Endothelial cell (in vitro differentiated cells): ENCODE measurements at regions not wholly inside any gene's neighbourhood (a gene's known extent, or its start where the extent isn't known, plus 50 kb on each side); places are given as distances from the start of the nearest gene placed in this dataset.

ENCODE experiments used
- DNase-seq: peaks from one replicate; pipeline ENCODE4 v3.0.0; 2021; ENCODE audit warnings: low spot score
- H3K27ac Mint-ChIP-seq: one replicate; pipeline ENCODE4 v1.8.0; 2021; ENCODE audit warnings: mixed read lengths, inconsistent platforms; ENCODE audit not compliant: unreplicated experiment
- H3K27me3 Mint-ChIP-seq: one replicate; pipeline ENCODE4 v1.8.0; 2021; ENCODE audit warnings: mild to moderate bottlenecking, moderate library complexity, mixed read lengths, inconsistent platforms; ENCODE audit not compliant: unreplicated experiment
- H3K36me3 Mint-ChIP-seq: one replicate; pipeline ENCODE4 v1.8.0; 2021; ENCODE audit warnings: mild to moderate bottlenecking, low read depth, mixed read lengths, inconsistent platforms; ENCODE audit not compliant: unreplicated experiment
- H3K4me1 Mint-ChIP-seq: one replicate; pipeline ENCODE4 v1.8.0; 2021; ENCODE audit warnings: mild to moderate bottlenecking, mixed read lengths, inconsistent platforms; ENCODE audit not compliant: unreplicated experiment
- H3K4me3 Mint-ChIP-seq: one replicate; pipeline ENCODE4 v1.8.0; 2021; ENCODE audit warnings: mild to moderate bottlenecking, mixed read lengths, inconsistent platforms; ENCODE audit not compliant: unreplicated experiment
- H3K9me3 Mint-ChIP-seq: one replicate; pipeline ENCODE4 v1.8.0; 2021; ENCODE audit warnings: mixed read lengths, inconsistent platforms; ENCODE audit not compliant: unreplicated experiment
- CTCF ChIP-seq: fragments of 200-600 bp; sonication (generic); IDR thresholded peaks from one replicate; pipeline ENCODE4 v1.5.0; 2021; ENCODE audit warnings: antibody characterized with exemption; ENCODE audit not compliant: unreplicated experiment

GRCh38 chr2:183680573-183680972 lies 556.3 kb downstream of the NUP35 start:
- Mint-ChIP-seq H3K36me3 (no peaks in the 10 kb centered on the region), H3K4me1 (no peaks in the 10 kb centered on the region), H3K27ac (no peak overlapping the region), H3K9me3 (no peaks in the 10 kb centered on the region), H3K27me3 (no peaks in the 10 kb centered on the region), H3K4me3 (no peak overlapping the region)
- TF ChIP-seq CTCF, result no peak
- no peak for DNase-seq

GRCh38 chr2:183684686-183685085 lies 560.4 kb downstream of the NUP35 start:
- DNase-seq, result no peak
- TF ChIP-seq CTCF, result no peak
- no peaks in the 10 kb centered on the region for H3K27me3 Mint-ChIP-seq
- H3K27ac Mint-ChIP-seq, result no peak overlapping the region
- no peak overlapping the region for H3K4me3 Mint-ChIP-seq
- no peaks in the 10 kb centered on the region for H3K9me3 Mint-ChIP-seq
- H3K4me1 Mint-ChIP-seq, result no peaks in the 10 kb centered on the region
- no peaks in the 10 kb centered on the region for H3K36me3 Mint-ChIP-seq

GRCh38 chr2:183696028-183696427 lies 571.8 kb downstream of the NUP35 start:
- no peak for TF ChIP-seq CTCF
- no peak overlapping the region for H3K27ac Mint-ChIP-seq
- H3K4me3 Mint-ChIP-seq, result no peak overlapping the region
- no peak for DNase-seq
- no peaks in the 10 kb centered on the region for H3K27me3 Mint-ChIP-seq
- H3K9me3 Mint-ChIP-seq, result no peaks in the 10 kb centered on the region
- no peaks in the 10 kb centered on the region for H3K4me1 Mint-ChIP-seq
- no peaks in the 10 kb centered on the region for H3K36me3 Mint-ChIP-seq

GRCh38 chr2:183709829-183710228 lies 585.6 kb downstream of the NUP35 start:
- H3K27ac Mint-ChIP-seq, result no peak overlapping the region
- H3K4me1 Mint-ChIP-seq, result no peaks in the 10 kb centered on the region

GRCh38 chr2:183718246-183718645 lies 594.0 kb downstream of the NUP35 start:
- DNase-seq, result no peak
- H3K27ac Mint-ChIP-seq, result no peak overlapping the region
- no peaks in the 10 kb centered on the region for H3K27me3 Mint-ChIP-seq
- H3K4me3 Mint-ChIP-seq, result no peak overlapping the region
- H3K9me3 Mint-ChIP-seq, result no peaks in the 10 kb centered on the region
- no peak for TF ChIP-seq CTCF
- no peaks in the 10 kb centered on the region for H3K36me3 Mint-ChIP-seq
- H3K4me1 Mint-ChIP-seq, result peaks cover 3% of the 10 kb centered on the region

More at GRCh38 chr2:183709829-183710228, 585.6 kb downstream of the NUP35 start:
- no peak for TF ChIP-seq CTCF
- Mint-ChIP-seq H3K27me3 (no peaks in the 10 kb centered on the region), H3K4me3 (no peak overlapping the region), H3K9me3 (no peaks in the 10 kb centered on the region), H3K36me3 (no peaks in the 10 kb centered on the region)
- DNase-seq, result no peak
